Body of pancreas (tissue), 4 donors: ENCODE measurements at regions not wholly inside any gene's neighbourhood (a gene's known extent, or its start where the extent isn't known, plus 50 kb on each side); places are given as distances from the start of the nearest gene placed in this dataset.

Experiments used
- ATAC-seq: fragments of 150-250 bp; one replicate; pipeline ENCODE4 v1.9.1; 2016
- DNase-seq, 4 donors: peaks; one replicate each; pipeline ENCODE4 v3.0.0-alpha.2; 2019
- H3K27ac ChIP-seq, 4 donors: fragments of 200-600 bp; sonication (generic); 1 replicate in 3 of 4; 2 replicates in 1 of 4; pipeline versions ENCODE4 v1.5.1 to v1.6.1; 2016 to 2019; ENCODE audit warnings: mild to moderate bottlenecking in 1 of 4, mixed read lengths in 1 of 4, moderate library complexity in 1 of 4
- H3K27me3 ChIP-seq, 2 donors: fragments of 200-600 bp; sonication (generic); one replicate each; pipeline ENCODE4 v1.6.0; 2016; ENCODE audit warnings: mild to moderate bottlenecking in 1 of 2
- H3K36me3 ChIP-seq, 2 donors: fragments of 200-600 bp; sonication (generic); replicated peaks in 1 of 2; 2 replicates each; pipeline ENCODE4 v1.5.1; 2016; ENCODE audit warnings: low read depth in 2 of 2; ENCODE audit not compliant: insufficient read depth in 1 of 2
- H3K4me1 ChIP-seq: fragments of 200-600 bp; sonication (generic); one replicate; pipeline ENCODE4 v1.6.0; 2016
- H3K4me3 ChIP-seq, 2 donors: fragments of 200-600 bp; sonication (generic); 1 replicate in 1 of 2; 2 replicates in 1 of 2; pipeline ENCODE4 v1.5.1; 2016 to 2019
- H3K9me3 ChIP-seq, 3 donors: fragments of 200-600 bp; sonication (generic); 1 replicate in 2 of 3; 2 replicates in 1 of 3; pipeline ENCODE4 v1.5.1; 2016
- POLR2A ChIP-seq, 3 donors: fragments of 450-650 bp; IDR thresholded peaks; one replicate each; pipeline ENCODE4 v1.6.1; 2016; ENCODE audit warnings: antibody characterized with exemption in 3 of 3, mild to moderate bottlenecking in 2 of 3
- WGBS, 2 donors: methylation state at CpG; one replicate each; pipeline ENCODE4 v1.1.5; 2017; 5-methylcytosine and 5-hydroxymethylcytosine counted together
- intact Hi-C: fragments of 100-400 bp; cut with DNase I; formaldehyde crosslinking; loops from one replicate; pipeline ENCODE4 v1.15.1; 2023
- TF ChIP-seq, protein P1 (sequence below), 7 experiments: fragments of 450-650 bp in 4 of 7; fragments of 200-600 bp in 3 of 7; sonication (generic) in 3 of 7; IDR thresholded peaks; one replicate each; pipeline ENCODE4 v1.5.1; 2016 to 2019; ENCODE audit warnings: antibody characterized with exemption in 7 of 7

DNA sequence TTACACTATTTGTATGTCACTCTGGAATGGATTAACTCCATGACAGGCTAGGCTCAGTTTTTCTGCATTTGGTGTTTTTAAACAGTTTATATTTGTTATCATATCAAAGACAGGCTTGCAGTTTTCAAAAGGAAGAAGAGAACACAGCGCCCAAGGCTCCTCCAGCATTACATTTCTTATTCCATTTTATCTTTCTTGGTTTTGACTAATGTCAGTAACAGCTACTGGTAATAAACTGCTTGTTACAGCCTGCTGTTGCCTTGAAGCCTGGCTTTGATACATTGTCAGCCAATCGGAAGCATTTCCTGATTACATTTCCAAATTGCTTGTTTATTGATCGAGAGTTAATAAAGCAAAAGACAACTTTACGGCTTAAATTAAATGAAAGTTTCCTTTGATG is 166.0 kb upstream of the MDFIC start:
- ATAC-seq (no peak), DNase-seq (no peak)
- Histone ChIP-seq H3K4me3 (no peak overlapping the region), H3K27ac (no peak overlapping the region), H3K36me3 (no peaks in the 10 kb centered on the region), H3K4me1 (no peaks in the 10 kb centered on the region), H3K27me3 (no peaks in the 10 kb centered on the region), H3K9me3 (no peaks in the 10 kb centered on the region)
- TF ChIP-seq, protein P1, sequence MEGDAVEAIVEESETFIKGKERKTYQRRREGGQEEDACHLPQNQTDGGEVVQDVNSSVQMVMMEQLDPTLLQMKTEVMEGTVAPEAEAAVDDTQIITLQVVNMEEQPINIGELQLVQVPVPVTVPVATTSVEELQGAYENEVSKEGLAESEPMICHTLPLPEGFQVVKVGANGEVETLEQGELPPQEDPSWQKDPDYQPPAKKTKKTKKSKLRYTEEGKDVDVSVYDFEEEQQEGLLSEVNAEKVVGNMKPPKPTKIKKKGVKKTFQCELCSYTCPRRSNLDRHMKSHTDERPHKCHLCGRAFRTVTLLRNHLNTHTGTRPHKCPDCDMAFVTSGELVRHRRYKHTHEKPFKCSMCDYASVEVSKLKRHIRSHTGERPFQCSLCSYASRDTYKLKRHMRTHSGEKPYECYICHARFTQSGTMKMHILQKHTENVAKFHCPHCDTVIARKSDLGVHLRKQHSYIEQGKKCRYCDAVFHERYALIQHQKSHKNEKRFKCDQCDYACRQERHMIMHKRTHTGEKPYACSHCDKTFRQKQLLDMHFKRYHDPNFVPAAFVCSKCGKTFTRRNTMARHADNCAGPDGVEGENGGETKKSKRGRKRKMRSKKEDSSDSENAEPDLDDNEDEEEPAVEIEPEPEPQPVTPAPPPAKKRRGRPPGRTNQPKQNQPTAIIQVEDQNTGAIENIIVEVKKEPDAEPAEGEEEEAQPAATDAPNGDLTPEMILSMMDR (IDR thresholded peaks at IDR 0.05): no peak
- no peak for TF ChIP-seq POLR2A (IDR thresholded peaks at IDR 0.05)
- 40 to 53% methylated on average over 4 of the region's 4 CpGs for WGBS, 2 donors
- intact Hi-C loops: no loop called here

DNA sequence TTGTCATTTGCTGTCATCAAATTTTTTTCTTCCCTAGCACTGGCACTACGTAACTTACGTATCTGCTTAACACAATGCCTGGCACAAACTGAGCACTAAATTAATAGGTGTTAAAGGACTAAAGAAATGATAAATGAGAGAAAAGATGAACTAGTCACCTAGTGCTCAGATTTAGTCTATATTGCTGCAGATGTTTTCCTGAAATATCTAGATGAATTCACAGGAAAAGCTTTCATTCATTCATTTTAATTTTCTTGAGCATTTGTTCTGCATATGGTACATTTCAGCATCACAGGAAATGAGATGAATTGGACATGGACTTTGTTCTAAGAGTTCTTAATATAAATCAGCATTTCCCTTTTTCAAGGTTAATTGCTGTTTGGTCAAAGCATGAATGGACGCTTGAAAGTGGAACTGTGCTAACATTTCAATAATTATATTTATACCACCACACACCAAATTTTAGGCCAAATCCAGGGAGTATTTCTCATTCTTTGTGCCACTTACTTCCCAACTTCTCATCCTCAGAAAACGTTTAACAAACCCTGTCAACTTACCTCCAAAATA is 163.2 kb upstream of the MDFIC start:
- ATAC-seq (no peak), DNase-seq (no peak)
- TF ChIP-seq, protein P1 (IDR thresholded peaks at IDR 0.05): no peak
- no peak for TF ChIP-seq POLR2A (IDR thresholded peaks at IDR 0.05)
- no peaks in the 10 kb centered on the region for H3K4me1 ChIP-seq
- H3K27me3 ChIP-seq: no peaks in the 10 kb centered on the region
- 51 to 70% methylated on average over 4 of the region's 4 CpGs for WGBS, 2 donors
- H3K27ac ChIP-seq: no peak overlapping the region
- H3K4me3 ChIP-seq: no peak overlapping the region
- intact Hi-C loops: no loop called here
- H3K36me3 ChIP-seq: no peaks in the 10 kb centered on the region
- no peaks in the 10 kb centered on the region for H3K9me3 ChIP-seq

DNA sequence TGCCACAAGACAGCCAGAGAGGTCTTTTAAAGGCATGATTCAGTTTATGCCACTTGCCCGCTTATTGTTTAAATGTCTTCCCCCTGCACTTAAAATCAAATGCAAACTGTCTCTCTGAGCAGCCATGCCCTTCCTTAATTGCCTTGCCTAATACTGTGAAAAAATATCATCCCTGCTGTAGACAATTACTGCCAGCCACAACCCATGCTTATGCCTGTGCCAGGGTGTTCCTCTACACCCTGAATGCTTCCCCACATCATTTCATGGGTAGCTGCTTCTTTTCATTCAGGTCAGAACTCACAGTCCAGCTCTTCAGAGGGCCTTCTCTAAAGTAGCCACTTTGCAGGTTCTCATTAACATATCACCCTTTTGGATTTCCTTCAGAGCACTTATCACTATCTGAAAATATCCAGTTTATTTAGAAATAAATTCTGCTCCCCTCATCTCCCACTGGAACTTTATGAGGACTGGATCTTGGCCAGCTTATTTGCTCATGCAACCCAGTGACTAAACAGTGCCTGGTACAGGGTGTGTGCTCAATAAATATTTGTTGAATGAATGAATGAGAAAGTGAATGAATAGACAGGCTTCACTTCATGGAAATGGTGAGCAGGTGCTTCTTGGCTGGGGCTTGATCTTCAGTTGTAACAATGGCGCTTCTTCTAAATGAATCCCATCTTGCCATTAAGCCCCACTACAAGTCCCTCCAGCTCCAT is 162.4 kb upstream of the MDFIC start:
- Histone ChIP-seq H3K4me1 (no peaks in the 10 kb centered on the region), H3K9me3 (no peaks in the 10 kb centered on the region), H3K36me3 (no peaks in the 10 kb centered on the region), H3K27ac (no peak overlapping the region), H3K4me3 (no peak overlapping the region), H3K27me3 (no peaks in the 10 kb centered on the region)
- 85 to 90% methylated on average over 2 of the region's 2 CpGs for WGBS, 2 donors
- intact Hi-C loops: no loop called here
- DNase-seq (no peak), ATAC-seq (no peak)
- no peak for TF ChIP-seq POLR2A (IDR thresholded peaks at IDR 0.05)
- TF ChIP-seq, protein P1 (IDR thresholded peaks at IDR 0.05): no peak

DNA sequence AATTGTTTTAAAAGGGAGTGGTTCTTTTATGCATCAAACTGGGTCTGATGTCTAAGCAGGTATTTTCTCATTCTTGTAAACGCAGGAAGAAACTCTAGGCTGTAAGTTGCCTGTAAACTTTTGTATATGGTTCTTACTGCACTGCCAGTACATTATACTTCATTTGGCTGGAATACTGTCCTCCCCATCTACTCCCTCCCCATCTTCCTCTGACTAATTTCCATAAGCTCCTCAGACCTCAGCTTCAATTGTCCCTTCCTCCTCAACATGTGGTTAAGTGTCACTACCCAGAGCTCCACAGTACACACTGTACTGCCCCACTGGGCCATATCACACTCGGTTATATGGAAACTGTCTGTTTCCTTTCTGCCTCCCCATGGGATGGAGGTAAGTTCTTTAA is 161.4 kb upstream of the MDFIC start:
- Histone ChIP-seq H3K4me1 (no peaks in the 10 kb centered on the region), H3K27me3 (no peaks in the 10 kb centered on the region), H3K27ac (no peak overlapping the region), H3K4me3 (no peak overlapping the region), H3K36me3 (no peaks in the 10 kb centered on the region), H3K9me3 (no peaks in the 10 kb centered on the region)
- ATAC-seq: no peak
- DNase-seq: no peak
- intact Hi-C loops: no loop called here
- WGBS, 2 donors: 69 to 76% methylated on average over 2 of the region's 2 CpGs
- TF ChIP-seq POLR2A (IDR thresholded peaks at IDR 0.05): no peak
- TF ChIP-seq, protein P1 (IDR thresholded peaks at IDR 0.05): no peak

DNA sequence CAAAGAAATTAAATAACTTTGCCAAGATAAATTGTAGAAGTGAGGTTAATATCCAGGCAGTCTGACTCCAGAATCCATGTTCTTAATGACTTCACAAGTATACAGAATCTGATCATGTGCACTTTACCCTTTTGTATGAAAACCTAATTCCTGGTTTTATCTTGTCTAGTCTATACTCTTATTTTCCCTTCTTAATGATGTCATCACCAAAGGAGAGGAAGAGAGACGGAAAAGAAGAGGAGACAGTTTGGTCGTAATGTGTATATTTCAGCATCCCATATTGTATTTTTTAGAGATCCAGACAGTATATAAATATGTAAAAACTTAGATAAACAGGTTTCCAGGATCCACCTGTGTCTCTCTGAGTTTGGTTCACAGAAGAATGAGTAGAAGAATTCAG is 159.9 kb upstream of the MDFIC start:
- Histone ChIP-seq H3K27ac (no peak overlapping the region), H3K4me1 (no peaks in the 10 kb centered on the region), H3K9me3 (no peaks in the 10 kb centered on the region), H3K27me3 (no peaks in the 10 kb centered on the region), H3K36me3 (no peaks in the 10 kb centered on the region), H3K4me3 (no peak overlapping the region)
- intact Hi-C loops: no loop called here
- 79 to 81% methylated on average over 2 of the region's 2 CpGs for WGBS, 2 donors
- no peak for ATAC-seq
- TF ChIP-seq POLR2A (IDR thresholded peaks at IDR 0.05): no peak
- TF ChIP-seq, protein P1 (IDR thresholded peaks at IDR 0.05): no peak
- DNase-seq: no peak
